SK-N-SH (cell line): ENCODE measurements at regions not wholly inside any gene's neighbourhood (a gene's known extent, or its start where the extent isn't known, plus 50 kb on each side); places are given as distances from the start of the nearest gene placed in this dataset.

Experiments used
- CTCF ChIA-PET: fragments of 300-600, 350-600 bp; formaldehyde crosslinking; extraction: SDS; loops from one replicate; lab custom pipeline; 2021; lab: Yijun Ruan, JAX
- POLR2A ChIA-PET: fragments of 350-600 bp; sonication (Branson Sonifier 250); formaldehyde crosslinking; extraction: SDS; loops from one replicate; lab custom pipeline; 2020; ENCODE audit warnings: antibody characterized with exemption, inconsistent platforms; lab: Yijun Ruan, JAX
- DNase-seq: peaks from one replicate; pipeline ENCODE4 v3.0.0; 2012
- H2AFZ ChIP-seq: fragments of 200-600 bp; sonication (generic); 2 replicates; pipeline ENCODE4 v1.8.1; 2016; ENCODE audit warnings: antibody characterized with exemption, mild to moderate bottlenecking, low read depth
- H3F3A ChIP-seq: fragments of 200-600 bp; sonication (generic); replicated peaks from 2 replicates; pipeline ENCODE3; 2016; ENCODE audit warnings: antibody characterized with exemption, mild to moderate bottlenecking; ENCODE audit not compliant: insufficient read depth
- H3K27ac ChIP-seq, 2 experiments: fragments of 200-500 bp in 1 of 2; fragments of 200-600 bp in 1 of 2; sonication (Bioruptor generic) in 1 of 2; sonication (generic), shearing (Covaris generic) in 1 of 2; 2 replicates each; pipeline versions ENCODE4 v1.5.1 to v1.6.1; 2014 to 2016; ENCODE audit warnings: low read depth in 2 of 2, inconsistent platforms in 1 of 2, low read length in 1 of 2, mild to moderate bottlenecking in 1 of 2, mixed read lengths in 1 of 2
- H3K27me3 ChIP-seq: fragments of 200-600 bp; sonication (generic), shearing (Covaris generic); 2 replicates; pipeline ENCODE4 v1.6.1; 2016; ENCODE audit warnings: mixed run types; ENCODE audit not compliant: insufficient read depth
- H3K36me3 ChIP-seq, 2 experiments: fragments of 200-500 bp in 1 of 2; fragments of 200-600 bp in 1 of 2; sonication (Bioruptor generic) in 1 of 2; sonication (generic) in 1 of 2; replicated peaks in 1 of 2; 2 replicates each; pipeline versions ENCODE3 to v1.5.1; 2014 to 2016; ENCODE audit warnings: low read length in 1 of 2, mild to moderate bottlenecking in 1 of 2; ENCODE audit not compliant: insufficient read depth in 2 of 2, control insufficient read depth in 1 of 2
- H3K4me1 ChIP-seq, 2 experiments: fragments of 200-500 bp in 1 of 2; fragments of 200-600 bp in 1 of 2; sonication (Bioruptor generic) in 1 of 2; sonication (generic), shearing (Covaris generic) in 1 of 2; 2 replicates each; pipeline versions ENCODE4 v1.5.1 to v1.6.1; 2014 to 2016; ENCODE audit warnings: low read depth in 1 of 2, low read length in 1 of 2, mixed run types in 1 of 2; ENCODE audit not compliant: insufficient read depth in 2 of 2, control insufficient read depth in 1 of 2
- H3K4me2 ChIP-seq: fragments of 200-600 bp; sonication (generic), shearing (Covaris generic); 2 replicates; pipeline ENCODE4 v1.6.1; 2017; ENCODE audit warnings: mixed run types
- H3K4me3 ChIP-seq, 2 experiments: fragments of 200-500 bp in 1 of 2; fragments of 200-600 bp in 1 of 2; sonication (Bioruptor generic) in 1 of 2; sonication (generic), shearing (Covaris generic) in 1 of 2; 2 replicates each; pipeline versions ENCODE4 v1.5.1 to v1.8.1; 2014 to 2016; ENCODE audit warnings: low read depth in 2 of 2, inconsistent platforms in 1 of 2, low read length in 1 of 2, mild to moderate bottlenecking in 1 of 2, mixed read lengths in 1 of 2, moderate library complexity in 1 of 2
- H3K79me2 ChIP-seq: fragments of 200-600 bp; sonication (generic); 2 replicates; pipeline ENCODE4 v1.8.1; 2017; ENCODE audit warnings: mild to moderate bottlenecking; ENCODE audit not compliant: insufficient read depth
- H3K9ac ChIP-seq: fragments of 200-600 bp; sonication (generic); 2 replicates; pipeline ENCODE4 v1.6.1; 2017; ENCODE audit warnings: mixed run types
- H3K9me2 ChIP-seq: fragments of 200-600 bp; sonication (generic); 2 replicates; pipeline ENCODE4 v1.6.1; 2017; ENCODE audit warnings: mixed run types
- H3K9me3 ChIP-seq: fragments of 200-600 bp; sonication (generic); 2 replicates; pipeline ENCODE4 v1.6.1; 2017; ENCODE audit warnings: mixed run types, mild to moderate bottlenecking, moderate library complexity
- H4K20me1 ChIP-seq: fragments of 200-600 bp; sonication (generic); 2 replicates; pipeline ENCODE4 v1.6.1; 2017; ENCODE audit warnings: mild to moderate bottlenecking, mixed run types; ENCODE audit not compliant: insufficient read depth
- CTCF ChIP-seq: fragments of 200-600 bp; sonication (generic); IDR thresholded peaks from 2 replicates; pipeline ENCODE4 v1.6.1; 2017; ENCODE audit warnings: antibody characterized with exemption, mild to moderate bottlenecking, moderate library complexity
- ELF1 ChIP-seq: IDR thresholded peaks from 2 replicates; pipeline ENCODE4 v1.4.0; 2012
- EP300 ChIP-seq, 2 experiments: IDR thresholded peaks; 2 replicates each; pipeline versions ENCODE4 v1.4.0 to v1.6.1; 2012; ENCODE audit warnings: borderline replicate concordance in 1 of 2, low read depth in 1 of 2, low read length in 1 of 2
- GABPA ChIP-seq: IDR thresholded peaks from 2 replicates; pipeline ENCODE4 v1.4.0; 2012; ENCODE audit warnings: low read depth, mild to moderate bottlenecking
- GATA2 ChIP-seq: sonication (generic); formaldehyde crosslinking; IDR thresholded peaks from 2 replicates; pipeline ENCODE4 v1.5.0; 2020; ENCODE audit warnings: mild to moderate bottlenecking, missing genetic modification reagents
- MAX ChIP-seq: IDR thresholded peaks from 2 replicates; pipeline ENCODE4 v1.4.0; 2012; ENCODE audit warnings: low read depth
- MEF2A ChIP-seq: IDR thresholded peaks from 2 replicates; pipeline ENCODE4 v1.4.0; 2012; ENCODE audit warnings: low read depth, borderline replicate concordance
- MXI1 ChIP-seq: IDR thresholded peaks from 2 replicates; pipeline ENCODE4 v1.6.1; 2012; ENCODE audit warnings: mild to moderate bottlenecking, low read depth, low read length, improper control_type of control experiment
- NFIC ChIP-seq: IDR thresholded peaks from 2 replicates; pipeline ENCODE4 v1.4.0; 2012; ENCODE audit warnings: borderline replicate concordance
- PBX3 ChIP-seq: IDR thresholded peaks from 2 replicates; pipeline ENCODE4; 2012
- RFX5 ChIP-seq: IDR thresholded peaks from 2 replicates; pipeline ENCODE4 v1.6.1; 2012; ENCODE audit warnings: mild to moderate bottlenecking, improper control_type of control experiment, low read length
- SIN3A ChIP-seq: IDR thresholded peaks from 2 replicates; pipeline ENCODE4 v1.6.1; 2012; ENCODE audit warnings: low read depth, mild to moderate bottlenecking, low read length, moderate library complexity, borderline replicate concordance
- TEAD4 ChIP-seq: IDR thresholded peaks from 2 replicates; pipeline ENCODE4 v1.4.0; 2012; ENCODE audit warnings: mild to moderate bottlenecking, borderline replicate concordance; ENCODE audit not compliant: insufficient read depth
- USF1 ChIP-seq: IDR thresholded peaks from 2 replicates; pipeline ENCODE4 v1.4.0; 2012; ENCODE audit warnings: low read depth, borderline replicate concordance
- USF2 ChIP-seq: fragments of 150-350 bp; IDR thresholded peaks from 2 replicates; pipeline ENCODE4 v1.6.1; 2017; ENCODE audit warnings: antibody characterized with exemption, low read length, low read depth, borderline replicate concordance
- ZBTB33 ChIP-seq: IDR thresholded peaks from 2 replicates; pipeline ENCODE4 v1.4.0; 2012; ENCODE audit warnings: low read depth, borderline replicate concordance
- WGBS: methylation state at CpG from one replicate; pipeline ENCODE4 v1.1.6; 2017; ENCODE audit warnings: low lambda C conversion rate; 5-methylcytosine and 5-hydroxymethylcytosine counted together

- H3K27ac ChIP-seq, result no peak overlapping the region
- ChIA-PET POLR2A (no interaction called here), CTCF (interaction anchor here (1.2 kb wide), 2 partner anchors 10 to 291 kb away, joined by 3 read pairs; no protein-coding TSS in a partner anchor)
- H2AFZ ChIP-seq, result no peak overlapping the region
- TF ChIP-seq USF2 (no peak), ELF1 (no peak), MAX (no peak), ZBTB33 (no peak), GATA2 (CRISPR knock-in tag) (no peak), USF1 (no peak), NFIC (no peak), PBX3 (no peak), TEAD4 (no peak)
- no peaks in the 10 kb centered on the region for H3K79me2 ChIP-seq
- no peaks in the 10 kb centered on the region for H3K36me3 ChIP-seq
- H3K9me2 ChIP-seq, result no peaks in the 10 kb centered on the region
- H3K27me3 ChIP-seq, result no peaks in the 10 kb centered on the region
- H3F3A ChIP-seq, result no peaks in the 10 kb centered on the region
- 39% methylated on average over 1 of the region's 1 CpG for WGBS
- no peaks in the 10 kb centered on the region for H4K20me1 ChIP-seq
- no peaks in the 10 kb centered on the region for H3K9me3 ChIP-seq
- no peaks in the 10 kb centered on the region for H3K4me1 ChIP-seq
- no peak overlapping the region for H3K9ac ChIP-seq
- no peak for DNase-seq
- no peak overlapping the region for H3K4me2 ChIP-seq
- H3K4me3 ChIP-seq, result no peak overlapping the region
These were observed 81.4 kb upstream of the PLPPR5 start for GRCh38 chr1:99086057-99086456.

- Histone ChIP-seq H3K9me2 (no peaks in the 10 kb centered on the region), H2AFZ (no peak overlapping the region), H3K4me1 (no peaks in the 10 kb centered on the region), H4K20me1 (no peaks in the 10 kb centered on the region), H3K27me3 (no peaks in the 10 kb centered on the region), H3K79me2 (no peaks in the 10 kb centered on the region), H3K9me3 (no peaks in the 10 kb centered on the region), H3K4me3 (no peak overlapping the region), H3K4me2 (no peak overlapping the region), H3K27ac (no peak overlapping the region), H3K9ac (no peak overlapping the region), H3K36me3 (no peaks in the 10 kb centered on the region), H3F3A (no peaks in the 10 kb centered on the region)
- CTCF ChIA-PET, result no interaction called here
- no peak for TF ChIP-seq CTCF
- TF ChIP-seq GABPA, result no peak
- no peak for TF ChIP-seq USF1
- TF ChIP-seq MEF2A, result no peak
- TF ChIP-seq SIN3A, result no peak
- TF ChIP-seq MXI1, result no peak
- no peak for TF ChIP-seq EP300 (IDR thresholded peaks at IDR 0.05; ENCODE audit: borderline replicate concordance in 1 of 2, low read depth in 1 of 2, low read length in 1 of 2)
- no peak for TF ChIP-seq RFX5
- POLR2A ChIA-PET, result no interaction called here
- DNase-seq, result no peak
- WGBS, result 22% methylated on average over 1 of the region's 1 CpG
These were observed 93.9 kb upstream of the PLPPR5 start for GRCh38 chr1:99098589-99098988.
